HG03097 (cell line): ENCODE measurements at regions not wholly inside any gene's neighbourhood (a gene's known extent, or its start where the extent isn't known, plus 50 kb on each side); places are given as distances from the start of the nearest gene placed in this dataset.
"Not testable (repeated sequence)": the region's sequence is repeated elsewhere in the genome, so short reads cannot be mapped to it uniquely, and the experiment has no call there.

ENCODE experiments used
- ATAC-seq: cut with Tn5 transposase; IDR thresholded peaks from one replicate; pipeline ENCODE4 v1.9.1; 2021; ENCODE audit not compliant: unreplicated experiment, low FRiP score

GRCh38 chr4:171022824-171023230 lies 790.4 kb upstream of the GALNTL6 start:
- ATAC-seq, result no peak

- ATAC-seq, result no peak
These were observed 795.6 kb upstream of the GALNTL6 start for GRCh38 chr4:171017593-171017992.

GRCh38 chr4:171016145-171016544 lies 797.1 kb upstream of the GALNTL6 start:
- no peak for ATAC-seq

- ATAC-seq, result no peak
These were observed 797.8 kb upstream of the GALNTL6 start for GRCh38 chr4:171015441-171015840.

GRCh38 chr4:171007618-171008390 lies 805.4 kb upstream of the GALNTL6 start:
- ATAC-seq, result no peak

- no peak for ATAC-seq
These were observed 811.0 kb upstream of the GALNTL6 start for GRCh38 chr4:171002246-171002645.

- peak; percentile 92 for ATAC-seq
These were observed 822.1 kb upstream of the GALNTL6 start for GRCh38 chr4:170990989-170991589.

GRCh38 chr4:170988446-170988845 lies 824.8 kb upstream of the GALNTL6 start:
- ATAC-seq, result no peak

GRCh38 chr4:170979736-170980135 lies 833.5 kb upstream of the GALNTL6 start:
- ATAC-seq, result no peak

GRCh38 chr4:170978990-170979389 lies 834.2 kb upstream of the GALNTL6 start:
- ATAC-seq, result no peak

- no peak for ATAC-seq
These were observed 859.3 kb upstream of the AADAT start for GRCh38 chr4:170949084-170949483.

GRCh38 chr4:170940043-170940724 lies 850.4 kb upstream of the AADAT start:
- no peak for ATAC-seq

- ATAC-seq, result no peak
These were observed 848.8 kb upstream of the AADAT start for GRCh38 chr4:170938588-170938987.

GRCh38 chr4:170931321-170931720 lies 841.6 kb upstream of the AADAT start:
- no peak for ATAC-seq

GRCh38 chr4:170888660-170889059 lies 798.9 kb upstream of the AADAT start:
- ATAC-seq, result no peak

GRCh38 chr4:170887396-170887795 lies 797.6 kb upstream of the AADAT start:
- no peak for ATAC-seq

GRCh38 chr4:170884969-170885570 lies 795.3 kb upstream of the AADAT start:
- ATAC-seq, result no peak

GRCh38 chr4:170881646-170882045 lies 791.9 kb upstream of the AADAT start:
- not testable (repeated sequence) for ATAC-seq

- no peak for ATAC-seq
These were observed 786.1 kb upstream of the AADAT start for GRCh38 chr4:170875868-170876267.

- no peak for ATAC-seq
These were observed 783.0 kb upstream of the AADAT start for GRCh38 chr4:170872794-170873193.

- ATAC-seq, result no peak
These were observed 778.4 kb upstream of the AADAT start for GRCh38 chr4:170868170-170868569.
